OCI-LY7 (cell line): ENCODE measurements at regions not wholly inside any gene's neighbourhood (a gene's known extent, or its start where the extent isn't known, plus 50 kb on each side); places are given as distances from the start of the nearest gene placed in this dataset.
"Not testable (repeated sequence)": the region's sequence is repeated elsewhere in the genome, so short reads cannot be mapped to it uniquely, and the experiment has no call there.

Experiments used
- BruUV-seq: library from RNA; stranded (reverse); fragments of 400-500 nt; replicated peaks from 2 replicates; lab custom pipeline; 2021; lab: Mats Ljungman, UMichigan
- CTCF ChIA-PET: fragments of 300-600 bp; sonication (Branson Sonifier 250); formaldehyde crosslinking; loops from one replicate; lab custom pipeline; 2022; ENCODE audit warnings: antibody characterized with exemption; ENCODE audit not compliant: unreplicated experiment; lab: Charles Lee
- POLR2A ChIA-PET: fragments of 300-600 bp; sonication (Branson Sonifier 250); formaldehyde crosslinking; loops from one replicate; lab custom pipeline; 2022; ENCODE audit warnings: antibody characterized with exemption; lab: Charles Lee
- DNase-seq: peaks from one replicate; pipeline ENCODE4 v3.0.0-alpha.2; 2015; ENCODE audit warnings: low spot score
- H2AFZ ChIP-seq: fragments of 200-600 bp; sonication (generic), shearing (Covaris generic); 2 replicates; pipeline ENCODE4 v1.6.1; 2014; ENCODE audit warnings: mild to moderate bottlenecking, antibody characterized with exemption, low read length, moderate library complexity
- H3K27ac ChIP-seq: fragments of 200-600 bp; sonication (generic); 2 replicates; pipeline ENCODE4 v1.5.1; 2014; ENCODE audit warnings: mixed run types, low read depth, mild to moderate bottlenecking, moderate library complexity, low read length, inconsistent platforms; ENCODE audit not compliant: poor library complexity, severe bottlenecking
- H3K36me3 ChIP-seq: fragments of 200-600 bp; sonication (generic); 2 replicates; pipeline ENCODE4 v1.6.1; 2014; ENCODE audit warnings: mild to moderate bottlenecking, antibody characterized with exemption, low read length, moderate library complexity, mixed read lengths; ENCODE audit not compliant: insufficient read depth
- H3K4me1 ChIP-seq: fragments of 200-600 bp; sonication (generic); 2 replicates; pipeline ENCODE4 v1.5.1; 2014; ENCODE audit warnings: mild to moderate bottlenecking, low read length; ENCODE audit not compliant: insufficient read depth, poor library complexity, severe bottlenecking
- H3K4me2 ChIP-seq: fragments of 200-600 bp; sonication (generic); 2 replicates; pipeline ENCODE4 v1.6.1; 2014; ENCODE audit warnings: mild to moderate bottlenecking, low read length
- H3K4me3 ChIP-seq: fragments of 200-600 bp; sonication (generic); 2 replicates; pipeline ENCODE4 v1.5.1; 2014; ENCODE audit warnings: mild to moderate bottlenecking, low read depth, low read length; ENCODE audit not compliant: poor library complexity, severe bottlenecking
- H3K79me2 ChIP-seq: fragments of 200-600 bp; sonication (generic); 2 replicates; pipeline ENCODE4 v1.6.1; 2016; ENCODE audit warnings: low read depth, mild to moderate bottlenecking, low read length, moderate library complexity, mixed read lengths; ENCODE audit not compliant: insufficient read depth
- H3K9me2 ChIP-seq: fragments of 200-600 bp; sonication (generic); 2 replicates; pipeline ENCODE4 v1.6.1; 2016; ENCODE audit warnings: mild to moderate bottlenecking, low read length, mixed read lengths; ENCODE audit not compliant: insufficient read depth
- H3K9me3 ChIP-seq: fragments of 200-600 bp; sonication (generic); 2 replicates; pipeline ENCODE4 v1.6.1; 2014; ENCODE audit warnings: mild to moderate bottlenecking, mixed run types, low read length, mixed read lengths
- H4K20me1 ChIP-seq: fragments of 200-600 bp; sonication (generic); 2 replicates; pipeline ENCODE4 v1.6.1; 2014; ENCODE audit warnings: mild to moderate bottlenecking, antibody characterized with exemption, low read length, moderate library complexity, mixed read lengths; ENCODE audit not compliant: insufficient read depth
- EZH2phosphoT487 ChIP-seq: fragments of 200-600 bp; sonication (generic); IDR thresholded peaks from 2 replicates; pipeline ENCODE4 v1.6.1; 2018; ENCODE audit warnings: low read depth, borderline replicate concordance, mild to moderate bottlenecking, mixed run types, antibody characterized with exemption, low read length, moderate library complexity, mixed read lengths
- intact Hi-C: fragments of 100-400 bp; cut with micrococcal nuclease; formaldehyde crosslinking; loops from one replicate; pipeline ENCODE4 v1.10.0; 2022; ENCODE audit not compliant: unreplicated experiment
- TF ChIP-seq, protein P1 (sequence below): fragments of 200-600 bp; sonication (generic); conservative IDR thresholded peaks from 2 replicates; pipeline ENCODE4 v1.5.1; 2014; ENCODE audit warnings: mild to moderate bottlenecking, antibody characterized with exemption, low read length, moderate library complexity, mixed read lengths

DNA sequence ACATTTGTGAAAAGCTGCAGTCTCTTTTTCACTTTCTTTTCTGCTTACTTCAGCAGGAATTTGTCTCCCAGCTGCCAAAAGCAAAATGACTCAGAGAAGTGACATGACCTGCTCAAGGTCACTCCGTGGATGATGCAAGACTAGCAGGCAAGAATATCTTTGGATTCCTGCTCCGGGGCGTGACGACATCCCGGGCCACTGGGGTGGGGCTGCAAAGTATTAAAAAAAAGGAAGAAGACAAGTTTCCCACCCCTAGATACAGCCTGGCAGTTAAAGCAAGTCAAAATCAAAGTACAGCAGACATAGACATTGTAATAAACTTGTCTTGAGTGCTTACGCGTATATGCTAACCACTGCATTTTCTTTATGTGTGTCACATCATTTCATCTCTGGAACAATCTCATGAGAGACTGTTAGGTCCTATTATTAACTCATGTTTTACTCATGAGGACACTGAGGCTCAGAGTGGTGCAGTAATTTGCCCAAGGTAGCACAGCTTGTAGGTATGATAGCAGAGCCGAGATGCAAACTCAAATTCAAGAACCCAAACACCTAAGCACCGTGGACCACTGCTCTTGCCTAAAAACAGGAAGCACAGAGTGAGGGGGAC, 485.2 kb upstream of the PROK2 start:
- ChIA-PET POLR2A (interaction anchor here (0.6 kb wide), 2 partner anchors 237 to 350 kb away, joined by 3 read pairs; no protein-coding TSS in a partner anchor), CTCF (interaction anchor here (0.5 to 0.6 kb wide), 2 partner anchors 105 to 170 kb away, joined by 3 read pairs; no protein-coding TSS in a partner anchor)
- Histone ChIP-seq H3K4me1 (peaks cover 10% of the 10 kb centered on the region), H3K4me2 (no peak overlapping the region), H2AFZ (no peak overlapping the region), H4K20me1 (no peaks in the 10 kb centered on the region), H3K27ac (no peak overlapping the region), H3K4me3 (no peak overlapping the region), H3K9me2 (no peaks in the 10 kb centered on the region), H3K79me2 (no peaks in the 10 kb centered on the region), H3K9me3 (no peaks in the 10 kb centered on the region), H3K36me3 (no peaks in the 10 kb centered on the region)
- TF ChIP-seq, protein P1, sequence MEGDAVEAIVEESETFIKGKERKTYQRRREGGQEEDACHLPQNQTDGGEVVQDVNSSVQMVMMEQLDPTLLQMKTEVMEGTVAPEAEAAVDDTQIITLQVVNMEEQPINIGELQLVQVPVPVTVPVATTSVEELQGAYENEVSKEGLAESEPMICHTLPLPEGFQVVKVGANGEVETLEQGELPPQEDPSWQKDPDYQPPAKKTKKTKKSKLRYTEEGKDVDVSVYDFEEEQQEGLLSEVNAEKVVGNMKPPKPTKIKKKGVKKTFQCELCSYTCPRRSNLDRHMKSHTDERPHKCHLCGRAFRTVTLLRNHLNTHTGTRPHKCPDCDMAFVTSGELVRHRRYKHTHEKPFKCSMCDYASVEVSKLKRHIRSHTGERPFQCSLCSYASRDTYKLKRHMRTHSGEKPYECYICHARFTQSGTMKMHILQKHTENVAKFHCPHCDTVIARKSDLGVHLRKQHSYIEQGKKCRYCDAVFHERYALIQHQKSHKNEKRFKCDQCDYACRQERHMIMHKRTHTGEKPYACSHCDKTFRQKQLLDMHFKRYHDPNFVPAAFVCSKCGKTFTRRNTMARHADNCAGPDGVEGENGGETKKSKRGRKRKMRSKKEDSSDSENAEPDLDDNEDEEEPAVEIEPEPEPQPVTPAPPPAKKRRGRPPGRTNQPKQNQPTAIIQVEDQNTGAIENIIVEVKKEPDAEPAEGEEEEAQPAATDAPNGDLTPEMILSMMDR = no peak
- TF ChIP-seq EZH2phosphoT487 = no peak
- no TSS peak for BruUV-seq
- intact Hi-C loops = no loop called here
- DNase-seq = no peak

DNA sequence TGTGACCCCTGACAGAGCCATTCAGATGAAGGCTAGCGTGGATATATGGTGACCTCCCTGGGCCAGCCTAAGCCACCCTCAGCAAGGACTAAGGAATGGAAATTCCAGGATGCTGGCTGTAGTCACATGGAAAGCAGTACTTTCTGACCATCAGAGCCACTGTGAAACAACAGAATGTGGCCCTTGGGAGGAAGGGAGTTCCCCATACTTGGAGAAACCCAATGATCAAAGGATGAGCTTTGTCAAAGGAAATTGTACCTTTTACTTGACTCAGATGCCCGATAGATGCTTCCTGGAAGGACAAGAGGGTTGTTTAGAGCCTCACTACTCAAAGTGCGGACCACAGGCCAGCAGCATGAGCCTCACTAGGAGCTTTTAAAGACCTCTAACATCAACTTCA, 484.5 kb upstream of the PROK2 start:
- Histone ChIP-seq H2AFZ (no peak overlapping the region), H3K4me2 (no peak overlapping the region), H4K20me1 (no peaks in the 10 kb centered on the region), H3K9me2 (no peaks in the 10 kb centered on the region), H3K27ac (no peak overlapping the region), H3K9me3 (no peaks in the 10 kb centered on the region), H3K36me3 (no peaks in the 10 kb centered on the region), H3K4me3 (no peak overlapping the region), H3K4me1 (peaks cover 4% of the 10 kb centered on the region), H3K79me2 (no peaks in the 10 kb centered on the region)
- POLR2A ChIA-PET = interaction anchor here (0.6 kb wide), 2 partner anchors 23 to 238 kb away, joined by 3 to 6 read pairs; no protein-coding TSS in a partner anchor
- DNase-seq = no peak
- CTCF ChIA-PET = interaction anchor here (0.5 kb wide), 1 partner anchor 171 kb away, joined by 3 read pairs; no protein-coding TSS in a partner anchor
- intact Hi-C loops = loop anchor here (5.0 to 10.0 kb wide), 2 partner anchors 165 to 312 kb away; no protein-coding TSS in a partner anchor
- BruUV-seq = no TSS peak
- TF ChIP-seq, protein P1 = no peak
- TF ChIP-seq EZH2phosphoT487 = no peak

DNA sequence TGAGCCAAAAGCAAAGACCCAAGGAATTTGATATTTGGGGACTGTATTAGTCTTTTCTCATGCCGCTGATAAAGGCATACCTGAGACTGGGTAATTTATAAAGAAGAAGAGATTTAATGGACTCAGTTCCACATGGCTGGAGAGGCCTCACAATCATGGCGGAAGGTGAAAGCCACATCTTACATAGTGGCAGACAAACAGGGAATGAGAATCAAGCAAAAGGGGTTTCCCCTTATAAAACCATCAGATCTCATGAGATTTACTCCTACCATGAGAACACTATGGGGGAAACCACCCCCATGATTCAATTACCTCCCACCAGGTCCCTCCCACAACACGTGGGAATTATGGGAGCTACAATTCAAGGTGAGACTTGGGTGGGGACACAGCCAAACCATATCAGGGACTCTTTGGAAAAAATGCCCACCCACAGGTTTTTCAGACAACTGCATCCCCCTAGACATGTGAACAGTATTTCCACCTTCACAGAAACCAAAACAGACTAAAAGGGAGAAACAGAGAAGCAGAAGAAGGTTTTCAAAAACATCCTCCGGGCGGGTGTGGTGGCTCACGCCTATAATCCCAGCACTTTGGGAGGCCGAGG, 482.1 kb upstream of the PROK2 start:
- H3K4me1 ChIP-seq, BruUV-seq, DNase-seq, H3K4me2 ChIP-seq, POLR2A ChIA-PET, H3K79me2 ChIP-seq, H2AFZ ChIP-seq, CTCF ChIA-PET, H3K9me2 ChIP-seq, H4K20me1 ChIP-seq, H3K4me3 ChIP-seq, H3K27ac ChIP-seq, H3K36me3 ChIP-seq, H3K9me3 ChIP-seq: not testable (repeated sequence)
- intact Hi-C loops = loop anchor here (5.0 to 10.0 kb wide), 2 partner anchors 162 to 310 kb away; no protein-coding TSS in a partner anchor
